ENCODE measurements at regions not wholly inside any gene's neighbourhood (a gene's known extent, or its start where the extent isn't known, plus 50 kb on each side); places are given as distances from the start of the nearest gene placed in this dataset.

DNA sequence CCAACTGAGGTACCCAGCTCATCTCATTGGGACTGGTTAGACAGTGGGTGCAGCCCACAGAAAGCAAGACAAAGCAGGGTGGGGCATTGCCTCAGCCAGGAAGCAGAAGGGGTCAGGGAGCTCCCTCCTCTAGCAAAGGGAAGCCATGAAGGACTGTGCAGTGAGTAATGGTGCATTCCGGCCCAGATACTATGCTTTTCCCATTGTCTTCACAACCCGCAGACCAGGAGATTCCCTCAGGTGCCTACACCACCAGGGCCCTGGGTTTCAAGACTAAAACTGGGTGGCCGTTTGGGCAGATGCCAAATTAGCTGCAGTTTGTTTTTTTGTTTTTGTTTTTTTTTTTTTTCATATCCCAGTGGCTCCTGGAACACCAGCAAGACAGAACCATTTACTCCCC, 235.3 kb downstream of the TACR3 start:
- TF ChIP-seq, protein P1, sequence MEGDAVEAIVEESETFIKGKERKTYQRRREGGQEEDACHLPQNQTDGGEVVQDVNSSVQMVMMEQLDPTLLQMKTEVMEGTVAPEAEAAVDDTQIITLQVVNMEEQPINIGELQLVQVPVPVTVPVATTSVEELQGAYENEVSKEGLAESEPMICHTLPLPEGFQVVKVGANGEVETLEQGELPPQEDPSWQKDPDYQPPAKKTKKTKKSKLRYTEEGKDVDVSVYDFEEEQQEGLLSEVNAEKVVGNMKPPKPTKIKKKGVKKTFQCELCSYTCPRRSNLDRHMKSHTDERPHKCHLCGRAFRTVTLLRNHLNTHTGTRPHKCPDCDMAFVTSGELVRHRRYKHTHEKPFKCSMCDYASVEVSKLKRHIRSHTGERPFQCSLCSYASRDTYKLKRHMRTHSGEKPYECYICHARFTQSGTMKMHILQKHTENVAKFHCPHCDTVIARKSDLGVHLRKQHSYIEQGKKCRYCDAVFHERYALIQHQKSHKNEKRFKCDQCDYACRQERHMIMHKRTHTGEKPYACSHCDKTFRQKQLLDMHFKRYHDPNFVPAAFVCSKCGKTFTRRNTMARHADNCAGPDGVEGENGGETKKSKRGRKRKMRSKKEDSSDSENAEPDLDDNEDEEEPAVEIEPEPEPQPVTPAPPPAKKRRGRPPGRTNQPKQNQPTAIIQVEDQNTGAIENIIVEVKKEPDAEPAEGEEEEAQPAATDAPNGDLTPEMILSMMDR (IDR thresholded peaks at IDR 0.05; ENCODE audit: insufficient read depth, low read length, missing control alignments) = no peak
- CTCF ChIA-PET = no interaction called here
- POLR2A ChIA-PET = no interaction called here
- DNase-seq (ENCODE audit: low read depth, low spot score) = no peak
- no peak overlapping the region for H3K4me3 ChIP-seq (ENCODE audit: low read depth, low read length)

DNA sequence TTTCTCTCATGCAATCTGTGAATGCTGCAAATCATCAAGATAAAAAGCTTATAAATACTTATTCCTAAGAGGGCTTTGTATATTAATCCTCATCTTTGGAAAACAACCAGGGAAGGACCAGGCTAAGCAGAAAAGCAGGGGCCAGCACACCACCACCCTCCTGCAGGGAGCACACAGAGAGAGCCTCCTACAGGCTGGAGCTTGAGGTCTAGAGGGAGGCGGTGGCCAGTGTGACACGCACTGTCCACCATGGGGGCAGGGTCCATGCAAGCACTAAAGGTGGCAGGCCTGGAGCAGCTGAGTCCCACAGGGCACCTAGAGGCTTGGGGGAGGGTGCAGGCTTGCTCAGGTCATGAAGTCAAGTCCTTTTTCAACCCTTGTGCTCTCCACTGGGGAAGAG, 236.9 kb downstream of the TACR3 start:
- no peak for DNase-seq (ENCODE audit: low read depth, low spot score)
- TF ChIP-seq, protein P1 (IDR thresholded peaks at IDR 0.05; ENCODE audit: insufficient read depth, low read length, missing control alignments) = no peak
- CTCF ChIA-PET = interaction anchor here (1.0 kb wide), 1 partner anchor 451 kb away, joined by 3 read pairs; no protein-coding TSS in a partner anchor

DNA sequence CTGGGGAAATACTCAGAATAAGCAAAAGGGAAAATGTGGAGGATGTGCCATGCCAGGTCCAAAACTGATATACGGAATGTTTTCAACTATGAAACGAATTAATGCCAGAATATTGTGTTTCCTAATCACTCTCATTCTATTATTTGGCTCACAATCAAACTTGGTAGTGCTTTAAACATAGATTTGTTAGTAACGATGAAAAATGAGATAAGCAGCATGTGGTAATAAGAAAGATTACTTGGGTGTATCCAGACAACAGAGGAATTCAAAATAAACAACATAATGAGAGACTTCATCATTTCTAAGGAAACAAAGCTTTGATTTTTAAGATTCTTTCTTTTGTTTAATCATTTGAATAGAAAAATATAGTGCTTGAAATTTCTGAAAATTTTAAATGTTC, 237.3 kb downstream of the TACR3 start:
- no peak overlapping the region for H3K4me3 ChIP-seq (ENCODE audit: low read depth, low read length)
- no peak for DNase-seq (ENCODE audit: low read depth, low spot score)
- TF ChIP-seq, protein P1 (IDR thresholded peaks at IDR 0.05; ENCODE audit: insufficient read depth, low read length, missing control alignments) = no peak
- ChIA-PET POLR2A (no interaction called here), CTCF (interaction anchor here (1.0 kb wide), 1 partner anchor 451 kb away, joined by 3 read pairs; no protein-coding TSS in a partner anchor)

More for the DNA sequence above, 236.9 kb downstream of the TACR3 start:
- POLR2A ChIA-PET = no interaction called here
- H3K4me3 ChIP-seq (ENCODE audit: low read depth, low read length) = no peak overlapping the region

DNA sequence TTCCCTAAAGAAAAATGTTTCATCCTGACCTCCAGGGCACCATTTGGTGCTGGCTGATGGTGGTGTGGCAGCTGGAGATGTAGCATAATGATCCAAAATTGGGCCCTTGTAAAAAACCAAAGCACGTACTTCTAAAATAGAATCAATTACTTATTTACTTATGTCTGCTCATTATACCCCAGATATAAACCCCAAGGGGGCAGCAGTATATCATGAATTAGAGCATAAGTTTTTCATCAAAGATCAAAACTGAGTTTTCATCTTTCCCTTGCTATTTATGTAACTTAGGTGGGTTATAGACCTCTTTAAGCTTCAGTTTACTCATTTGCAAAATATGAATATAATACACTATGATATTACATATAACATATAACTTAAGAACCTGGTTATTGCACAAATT, 241.1 kb downstream of the TACR3 start:
- no peak for DNase-seq (ENCODE audit: low read depth, low spot score)
- POLR2A ChIA-PET = no interaction called here
- no peak overlapping the region for H3K4me3 ChIP-seq (ENCODE audit: low read depth, low read length)
- TF ChIP-seq, protein P1 (IDR thresholded peaks at IDR 0.05; ENCODE audit: insufficient read depth, low read length, missing control alignments) = no peak
- CTCF ChIA-PET = no interaction called here

DNA sequence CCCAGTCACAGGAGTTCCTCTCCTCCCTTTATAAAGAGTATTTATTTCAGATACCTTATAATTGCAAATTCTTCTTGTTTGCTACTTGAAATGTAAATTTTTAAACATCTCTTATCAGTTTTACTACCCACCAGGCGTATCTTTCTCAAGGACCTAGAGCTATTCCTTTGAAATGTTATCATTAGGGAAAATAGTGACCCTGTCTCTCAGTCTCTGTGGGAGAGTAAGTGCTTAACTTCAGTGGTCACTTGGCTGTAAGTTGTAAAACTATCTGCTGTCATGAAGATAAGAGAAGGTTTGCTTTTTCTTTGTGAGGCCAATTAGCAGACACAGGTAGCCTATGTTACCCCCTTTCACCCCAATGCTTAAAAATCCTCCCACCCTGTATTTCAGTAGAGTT, 241.6 kb downstream of the TACR3 start:
- TF ChIP-seq, protein P1 (IDR thresholded peaks at IDR 0.05; ENCODE audit: insufficient read depth, low read length, missing control alignments) = no peak
- no peak for DNase-seq (ENCODE audit: low read depth, low spot score)
- no peak overlapping the region for H3K4me3 ChIP-seq (ENCODE audit: low read depth, low read length)
- ChIA-PET CTCF (no interaction called here), POLR2A (no interaction called here)

DNA sequence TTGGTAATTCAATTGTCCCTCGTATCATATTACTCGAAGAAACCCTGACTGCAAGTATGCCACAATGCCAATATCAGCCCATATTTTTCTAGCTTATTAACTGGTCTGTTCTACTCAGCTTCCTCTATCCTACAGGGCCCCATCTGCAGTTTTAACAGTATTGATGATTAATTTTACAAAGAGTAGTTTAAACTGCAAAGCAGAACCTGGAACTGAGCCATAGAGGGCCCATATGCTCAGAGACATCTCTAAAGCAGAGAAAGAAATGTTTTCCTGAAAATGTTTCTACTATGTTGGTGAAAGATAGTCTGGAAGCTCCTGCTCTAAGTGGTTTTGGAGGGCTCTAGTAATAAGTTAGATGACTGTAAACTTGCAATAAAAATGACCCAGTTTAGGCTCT, 259.4 kb upstream of the CENPE start:
- no peak for DNase-seq (ENCODE audit: low read depth, low spot score)
- TF ChIP-seq, protein P1 (IDR thresholded peaks at IDR 0.05; ENCODE audit: insufficient read depth, low read length, missing control alignments) = no peak
- no peak overlapping the region for H3K4me3 ChIP-seq (ENCODE audit: low read depth, low read length)
- ChIA-PET CTCF (no interaction called here), POLR2A (no interaction called here)
